ENCODE measurements at regions not wholly inside any gene's neighbourhood (a gene's known extent, or its start where the extent isn't known, plus 50 kb on each side); places are given as distances from the start of the nearest gene placed in this dataset.

DNA sequence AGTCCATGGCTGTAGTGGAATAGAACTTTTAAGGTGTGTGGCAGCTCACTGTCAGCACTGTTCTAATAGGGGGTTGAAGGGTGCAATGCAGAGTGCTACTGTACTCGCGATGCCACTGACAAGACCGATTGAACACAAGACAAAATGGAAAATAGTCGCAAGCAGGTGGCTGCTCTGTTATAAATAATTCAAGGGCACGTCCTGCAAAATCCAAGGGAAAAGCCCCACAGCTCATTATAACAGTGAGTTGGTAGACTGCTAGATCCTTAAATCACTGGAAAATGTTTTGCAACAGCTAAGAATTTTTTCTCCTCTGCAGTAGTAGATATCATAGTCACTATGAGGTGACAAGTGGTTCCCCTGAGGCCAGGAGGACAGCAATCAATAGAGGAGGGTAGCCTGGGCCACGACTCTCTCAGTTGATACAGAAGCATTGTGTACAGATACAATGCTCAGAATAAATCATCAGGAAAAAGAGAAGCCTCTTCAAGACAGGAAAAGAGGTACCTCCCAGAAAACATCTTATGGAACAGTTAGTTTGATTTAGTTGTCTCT lies 926.3 kb downstream of the TLE4 start:
- TF ChIP-seq, protein P1, sequence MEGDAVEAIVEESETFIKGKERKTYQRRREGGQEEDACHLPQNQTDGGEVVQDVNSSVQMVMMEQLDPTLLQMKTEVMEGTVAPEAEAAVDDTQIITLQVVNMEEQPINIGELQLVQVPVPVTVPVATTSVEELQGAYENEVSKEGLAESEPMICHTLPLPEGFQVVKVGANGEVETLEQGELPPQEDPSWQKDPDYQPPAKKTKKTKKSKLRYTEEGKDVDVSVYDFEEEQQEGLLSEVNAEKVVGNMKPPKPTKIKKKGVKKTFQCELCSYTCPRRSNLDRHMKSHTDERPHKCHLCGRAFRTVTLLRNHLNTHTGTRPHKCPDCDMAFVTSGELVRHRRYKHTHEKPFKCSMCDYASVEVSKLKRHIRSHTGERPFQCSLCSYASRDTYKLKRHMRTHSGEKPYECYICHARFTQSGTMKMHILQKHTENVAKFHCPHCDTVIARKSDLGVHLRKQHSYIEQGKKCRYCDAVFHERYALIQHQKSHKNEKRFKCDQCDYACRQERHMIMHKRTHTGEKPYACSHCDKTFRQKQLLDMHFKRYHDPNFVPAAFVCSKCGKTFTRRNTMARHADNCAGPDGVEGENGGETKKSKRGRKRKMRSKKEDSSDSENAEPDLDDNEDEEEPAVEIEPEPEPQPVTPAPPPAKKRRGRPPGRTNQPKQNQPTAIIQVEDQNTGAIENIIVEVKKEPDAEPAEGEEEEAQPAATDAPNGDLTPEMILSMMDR (IDR thresholded peaks at IDR 0.05): no peak
- no peak for TF ChIP-seq POLR2A (IDR thresholded peaks at IDR 0.05)
